ENCODE measurements at regions not wholly inside any gene's neighbourhood (a gene's known extent, or its start where the extent isn't known, plus 50 kb on each side); places are given as distances from the start of the nearest gene placed in this dataset.

DNA sequence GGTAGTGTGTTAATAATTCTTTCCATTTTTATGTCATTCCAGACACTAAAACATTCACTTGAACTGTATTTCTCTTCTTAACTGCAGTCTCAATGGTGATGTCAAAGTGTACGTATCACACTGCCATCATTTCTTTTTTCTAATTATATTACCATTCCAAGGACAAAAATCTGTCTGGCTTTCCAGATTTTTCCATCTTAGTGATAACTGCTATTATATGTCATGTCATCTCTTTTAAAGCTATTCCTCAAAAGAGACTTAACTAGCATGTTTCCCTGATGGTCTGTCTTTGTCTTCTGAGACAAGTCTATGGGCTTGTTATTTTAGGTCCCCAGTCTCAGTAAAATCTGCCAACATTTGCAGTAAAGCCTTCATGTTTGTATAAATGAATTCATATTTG lies 1207.1 kb downstream of the PCDH17 start:
- DNase-seq, result no peak

DNA sequence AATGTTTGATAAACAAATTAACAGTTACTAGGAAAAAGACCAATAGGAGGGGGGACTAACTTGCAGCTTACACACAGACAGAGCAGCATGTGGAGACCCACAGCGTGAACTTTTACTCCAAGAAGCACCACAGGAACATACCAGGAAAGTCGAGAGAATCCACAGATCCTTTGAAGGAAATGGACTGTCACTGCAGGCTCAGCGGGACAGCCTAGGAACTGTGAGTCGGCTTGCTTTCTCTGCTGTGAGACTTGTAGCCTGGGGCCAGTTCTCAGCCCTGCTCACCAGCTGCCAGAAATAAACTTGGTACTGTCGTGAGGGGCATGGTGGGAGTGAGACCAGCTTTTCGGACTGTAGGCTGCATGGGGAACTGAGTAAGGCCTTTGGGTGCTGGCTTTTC lies 1211.5 kb downstream of the PCDH17 start:
- DNase-seq, result no peak

- no peak for DNase-seq
Observed at GRCh38 chr13:58843567-58843966, 1212.0 kb downstream of the PCDH17 start.

- no peak for DNase-seq
Observed at GRCh38 chr13:58850161-58850560, 1218.6 kb downstream of the PCDH17 start.

DNA sequence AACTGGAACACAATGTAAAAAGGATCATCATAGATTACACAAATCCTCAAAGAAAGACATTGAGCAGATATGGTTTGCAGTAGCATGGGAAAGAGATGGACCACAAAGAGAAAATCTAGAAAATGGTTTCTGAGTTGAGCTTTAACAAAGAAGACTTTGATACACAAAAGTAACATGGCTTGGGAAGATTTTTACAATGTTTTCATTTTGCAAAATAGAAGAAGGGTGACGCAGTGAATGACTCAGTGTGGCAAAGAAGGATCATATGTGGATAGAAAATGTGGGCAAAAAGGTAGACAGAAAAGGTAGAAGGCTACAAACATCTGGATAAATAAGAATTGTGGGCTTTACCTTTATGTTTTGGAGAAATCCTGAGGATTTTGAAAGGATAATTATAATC lies 1220.5 kb downstream of the PCDH17 start:
- no peak for DNase-seq

DNA sequence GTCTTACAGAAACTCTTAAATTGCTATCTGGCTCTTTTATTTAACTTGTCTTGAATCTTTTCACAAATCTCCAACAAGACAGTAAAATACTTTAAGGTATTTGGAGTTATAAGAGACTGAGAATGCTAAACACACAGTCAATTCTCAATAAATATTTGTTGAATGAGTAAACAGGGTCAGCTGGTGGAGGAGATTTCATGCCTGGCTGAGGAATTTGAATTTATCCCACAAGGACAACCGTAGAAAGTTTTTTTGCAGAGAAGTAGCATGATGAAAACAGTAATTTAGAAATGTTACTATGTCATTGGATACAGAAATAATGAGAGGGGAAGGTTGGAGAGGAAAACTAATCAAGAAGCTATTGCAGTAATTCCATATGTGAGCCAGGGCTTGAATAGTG lies 1223.7 kb downstream of the PCDH17 start:
- no peak for DNase-seq

DNA sequence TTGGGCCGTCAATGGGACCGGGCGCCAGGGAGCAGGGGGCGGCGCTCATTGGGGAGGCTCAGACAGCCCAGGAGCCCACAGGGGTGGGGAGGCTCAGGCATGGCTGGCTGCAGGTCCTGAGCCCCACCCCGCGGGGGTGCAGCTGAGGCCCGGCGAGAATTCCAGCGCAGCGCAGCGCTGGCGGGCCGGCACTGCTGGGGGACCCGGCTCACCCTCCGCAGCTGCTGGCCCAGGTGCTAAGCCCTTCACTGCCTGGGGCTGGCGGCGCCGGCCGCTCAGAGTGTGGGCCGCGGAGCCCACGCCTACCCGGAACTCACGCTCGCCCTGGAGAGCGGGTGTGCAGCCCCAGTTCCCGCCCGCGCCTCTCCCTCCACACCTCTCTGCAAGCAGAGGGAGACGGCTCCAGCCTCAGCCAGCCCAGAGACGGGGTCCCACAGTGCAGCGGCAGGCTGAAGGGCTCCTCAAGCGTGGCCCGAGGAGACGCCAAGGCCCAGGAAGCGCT lies 1227.4 kb downstream of the PCDH17 start:
- DNase-seq, result no peak

DNA sequence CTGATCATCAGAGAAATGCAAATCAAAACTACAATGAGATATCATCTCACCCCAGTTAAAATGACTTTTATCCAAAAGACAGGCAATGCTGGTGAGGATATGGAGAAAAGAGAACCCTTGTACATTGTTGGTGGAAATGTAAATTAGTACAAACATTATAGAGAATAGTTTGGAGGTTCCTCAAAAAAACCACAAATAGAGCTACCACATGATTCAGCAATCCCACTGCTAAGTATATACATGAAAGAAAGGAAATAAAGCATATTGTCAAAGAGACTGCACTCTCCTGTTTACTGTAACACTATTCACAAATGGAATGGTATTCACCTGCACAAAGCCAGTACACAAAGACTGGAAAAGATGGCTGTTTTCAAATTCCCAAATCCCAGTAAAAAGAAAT lies 1233.7 kb downstream of the PCDH17 start:
- no peak for DNase-seq

GRCh38 chr13:58869566-58869965 lies 1238.0 kb downstream of the PCDH17 start:
- no peak for DNase-seq

GRCh38 chr13:58876473-58876872 lies 1244.9 kb downstream of the PCDH17 start:
- DNase-seq, result no peak

DNA sequence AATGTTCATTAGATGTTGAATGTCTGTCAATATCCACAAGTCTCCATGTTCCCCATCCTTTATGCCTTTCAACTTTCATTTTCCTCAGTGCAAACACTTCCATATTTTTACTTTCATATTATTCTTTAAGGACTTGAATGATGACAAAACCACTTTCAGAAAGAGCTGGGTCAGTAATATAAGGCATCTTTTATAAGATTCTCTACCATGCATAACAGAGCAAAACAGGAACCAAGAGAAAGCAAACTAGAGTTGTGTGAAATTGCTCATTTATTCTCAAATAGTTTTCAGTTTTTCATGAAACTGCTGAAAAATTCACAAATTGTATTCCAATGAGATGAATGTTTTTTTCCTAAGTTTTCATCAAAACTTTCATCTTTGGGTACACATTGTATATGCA lies 1247.6 kb downstream of the PCDH17 start:
- no peak for DNase-seq

GRCh38 chr13:58882516-58882915 lies 1251.0 kb downstream of the PCDH17 start:
- no peak for DNase-seq

GRCh38 chr13:58883405-58883804 lies 1251.9 kb downstream of the PCDH17 start:
- DNase-seq, result no peak

DNA sequence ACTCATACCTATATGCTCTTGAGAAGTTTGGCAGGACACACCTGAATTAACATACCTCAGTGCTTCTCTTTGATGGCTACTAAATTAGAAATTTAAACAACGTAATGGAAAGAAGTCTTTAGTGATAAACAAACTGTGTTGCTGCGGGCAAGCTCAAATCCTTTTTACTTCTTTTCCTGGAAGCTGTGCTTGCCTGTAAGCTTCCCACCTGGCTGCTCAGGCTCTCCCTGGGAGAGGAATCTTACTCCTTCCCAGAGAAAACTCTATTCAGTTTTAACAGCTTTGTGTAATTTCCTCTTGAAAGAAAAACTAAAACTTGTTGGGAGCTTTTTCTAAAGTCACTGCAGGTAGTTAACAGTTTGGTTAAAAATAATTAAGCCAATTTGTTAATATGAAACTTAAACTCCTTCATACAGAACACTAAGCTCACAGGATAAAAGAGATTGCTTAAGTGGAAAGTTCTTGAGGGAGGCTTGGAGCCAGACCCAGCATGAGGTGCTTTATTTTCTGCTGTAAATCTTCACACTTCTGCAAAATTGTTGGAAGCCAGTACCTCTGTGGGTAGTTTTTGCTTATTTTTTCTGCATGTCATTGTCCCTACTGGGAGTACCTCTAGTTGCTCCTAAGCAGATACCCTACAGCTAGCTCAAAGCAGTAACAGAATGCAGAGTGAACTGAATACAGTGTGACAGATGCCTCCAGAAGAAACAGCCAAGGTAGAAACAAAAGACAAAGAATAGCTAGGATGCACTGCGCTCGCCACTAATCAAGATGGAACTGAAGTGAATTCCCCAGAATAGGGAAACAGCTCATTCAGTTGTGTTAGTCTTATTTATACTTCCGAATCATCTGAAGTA lies 1253.0 kb downstream of the PCDH17 start:
- no peak for DNase-seq

DNA sequence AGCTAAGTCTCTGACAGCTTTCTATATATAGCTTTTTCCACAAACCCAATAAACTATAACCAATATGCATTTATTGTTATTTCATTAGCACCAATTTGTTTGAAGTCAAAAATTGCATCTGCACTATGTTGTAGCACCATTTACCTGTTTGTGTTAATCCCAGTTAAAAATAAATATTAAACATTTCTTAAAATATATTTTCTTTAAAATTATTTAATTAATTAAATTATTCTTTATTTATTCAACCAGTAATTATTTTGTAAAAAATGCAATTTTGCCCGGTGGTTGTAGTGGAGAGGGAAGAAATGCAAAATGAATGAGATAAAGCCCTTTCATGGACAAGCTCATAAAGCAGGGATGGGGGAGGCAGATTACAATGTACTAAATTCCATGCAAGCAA lies 1257.9 kb downstream of the PCDH17 start:
- no peak for DNase-seq

GRCh38 chr13:58893396-58893795 lies 1261.9 kb downstream of the PCDH17 start:
- no peak for DNase-seq

DNA sequence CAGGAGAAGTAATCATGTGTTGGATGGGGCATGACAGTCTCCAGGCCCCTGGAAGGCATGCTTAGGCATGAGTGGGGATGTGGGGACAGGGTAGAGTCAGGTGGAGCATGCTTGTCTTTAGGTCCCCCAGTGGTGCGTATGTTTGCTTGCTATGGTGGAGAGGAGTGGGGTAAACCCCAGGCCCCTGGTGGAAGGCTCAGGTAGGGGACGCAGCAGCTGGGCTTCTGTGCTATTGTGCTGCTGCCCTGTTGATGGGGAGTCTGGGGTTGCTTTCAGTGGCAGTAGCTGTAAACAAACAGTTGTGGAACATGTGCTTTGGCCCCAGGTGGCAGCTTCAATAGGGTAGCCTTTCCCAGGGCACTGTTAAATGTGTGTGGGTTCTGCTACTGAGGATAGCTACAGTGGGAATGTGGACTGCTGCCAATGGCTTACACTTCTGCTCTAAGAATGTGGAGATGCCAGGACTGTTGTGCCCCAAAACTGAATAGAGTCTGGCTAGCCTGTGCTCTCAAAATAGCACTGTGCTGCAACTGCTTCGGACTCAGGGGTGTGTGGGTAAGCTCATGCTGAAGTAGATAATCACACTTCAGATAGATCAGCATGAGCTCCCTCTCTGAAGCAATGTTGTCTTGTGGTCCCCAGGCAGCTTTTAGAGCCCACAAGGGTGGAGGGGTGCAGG lies 1257.3 kb downstream of the DIAPH3 start:
- DNase-seq, result no peak

GRCh38 chr13:58907347-58907746 lies 1256.4 kb downstream of the DIAPH3 start:
- DNase-seq, result no peak

GRCh38 chr13:58908019-58908679 lies 1255.6 kb downstream of the DIAPH3 start:
- no peak for DNase-seq

DNA sequence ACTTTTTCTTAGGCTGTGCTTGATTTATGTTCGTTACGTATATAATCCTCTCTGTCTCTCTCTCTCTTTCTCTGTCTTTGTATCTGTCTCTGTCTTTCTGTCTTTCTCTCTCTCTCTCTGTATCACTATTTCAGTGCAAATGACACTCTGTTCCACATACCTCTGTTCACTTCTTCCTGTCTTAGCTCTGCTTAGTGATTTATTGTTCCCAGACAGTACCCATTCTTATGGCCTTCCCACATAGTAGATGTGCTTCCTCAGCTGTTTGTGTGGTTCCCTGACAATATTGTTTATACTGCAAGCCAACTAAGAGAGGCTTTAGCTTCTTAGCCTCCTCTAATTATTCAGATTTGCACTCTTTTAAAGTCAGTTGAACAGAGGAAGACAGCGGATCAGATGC lies 1244.2 kb downstream of the DIAPH3 start:
- no peak for DNase-seq

DNA sequence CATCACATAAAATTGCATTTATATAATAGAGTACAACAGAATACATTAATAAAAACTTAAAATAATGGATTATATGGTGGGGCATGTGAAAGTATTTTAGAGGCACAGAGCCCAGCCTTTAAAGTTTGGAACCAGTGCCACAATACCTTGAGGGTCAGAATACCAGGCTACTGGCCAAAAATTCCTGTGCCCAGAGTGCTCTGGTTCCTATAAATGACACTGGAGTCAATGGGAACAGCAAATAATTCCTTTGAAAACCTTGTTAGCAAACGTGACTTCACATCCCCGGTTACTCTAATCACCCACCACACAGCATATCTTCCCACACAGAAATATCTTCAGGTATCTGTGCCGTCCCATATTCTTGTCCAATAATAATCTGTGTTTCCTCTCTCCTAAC lies 1242.6 kb downstream of the DIAPH3 start:
- DNase-seq, result no peak

GRCh38 chr13:58926858-58927257 lies 1236.9 kb downstream of the DIAPH3 start:
- DNase-seq, result no peak

DNA sequence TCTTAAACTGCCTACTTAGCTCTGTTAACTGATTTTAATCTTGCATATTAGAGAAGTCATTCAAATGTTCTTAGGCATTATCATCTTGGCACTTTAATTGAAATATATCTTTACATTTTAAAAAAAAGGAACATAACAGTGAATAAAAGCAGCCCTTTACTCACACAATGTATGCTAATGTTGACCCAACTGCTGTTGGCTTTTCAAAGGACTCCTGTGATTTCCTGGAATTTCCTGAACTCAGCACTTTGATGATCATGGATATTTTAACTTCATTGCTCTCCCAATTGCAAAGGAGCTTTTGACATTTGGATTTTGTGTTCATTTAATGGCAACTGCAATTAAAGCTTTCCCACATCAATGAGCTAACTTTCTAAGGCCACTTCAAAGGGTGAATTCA lies 1230.3 kb downstream of the DIAPH3 start:
- DNase-seq, result no peak

GRCh38 chr13:58935689-58936088 lies 1228.0 kb downstream of the DIAPH3 start:
- no peak for DNase-seq
